GM21390 (cell line): ENCODE measurements at regions not wholly inside any gene's neighbourhood (a gene's known extent, or its start where the extent isn't known, plus 50 kb on each side); places are given as distances from the start of the nearest gene placed in this dataset.
"Not testable (repeated sequence)": the region's sequence is repeated elsewhere in the genome, so short reads cannot be mapped to it uniquely, and the experiment has no call there.

Experiments used
- ATAC-seq: cut with Tn5 transposase; IDR thresholded peaks from one replicate; pipeline ENCODE4 v1.9.1; 2021; ENCODE audit not compliant: unreplicated experiment

- no peak for ATAC-seq
These were observed 103.3 kb downstream of the TMEM144 start for GRCh38 chr4:158313566-158313965.

DNA sequence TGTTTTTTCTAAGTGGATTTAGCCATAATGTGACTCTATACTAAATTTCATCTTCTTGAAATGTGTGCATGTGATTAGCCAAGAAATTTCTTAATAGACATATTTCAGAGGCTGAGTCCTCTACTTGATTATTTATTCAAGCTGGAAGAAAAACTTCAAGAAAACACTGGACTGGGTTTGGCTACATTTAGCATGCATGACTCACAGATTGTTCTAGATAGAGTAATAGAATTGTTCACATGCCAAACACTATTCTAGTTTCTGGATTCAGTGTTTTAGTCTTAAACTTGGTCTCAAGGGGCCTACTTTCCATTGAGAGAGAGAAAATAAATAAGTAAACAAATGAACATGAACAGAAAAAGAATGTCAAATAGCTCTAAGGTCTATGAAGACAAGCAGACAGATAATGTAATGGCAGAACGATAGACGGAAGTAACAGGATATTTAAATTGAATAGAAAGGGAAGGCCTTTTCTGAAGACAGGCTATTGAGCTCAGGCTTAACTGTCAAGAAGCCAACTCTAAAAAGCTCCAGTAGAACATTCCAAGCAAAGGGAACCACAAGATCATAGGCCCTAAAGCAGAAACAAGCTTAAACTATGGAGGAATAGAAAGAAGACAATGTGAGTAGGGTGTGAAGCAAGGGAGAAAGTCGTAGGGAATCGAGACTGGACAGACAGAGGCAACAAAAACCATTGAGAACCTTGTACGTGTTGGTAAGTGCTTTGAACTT lies 104.6 kb downstream of the TMEM144 start:
- no peak for ATAC-seq

- ATAC-seq, result no peak
These were observed 105.4 kb downstream of the TMEM144 start for GRCh38 chr4:158315706-158316105.

DNA sequence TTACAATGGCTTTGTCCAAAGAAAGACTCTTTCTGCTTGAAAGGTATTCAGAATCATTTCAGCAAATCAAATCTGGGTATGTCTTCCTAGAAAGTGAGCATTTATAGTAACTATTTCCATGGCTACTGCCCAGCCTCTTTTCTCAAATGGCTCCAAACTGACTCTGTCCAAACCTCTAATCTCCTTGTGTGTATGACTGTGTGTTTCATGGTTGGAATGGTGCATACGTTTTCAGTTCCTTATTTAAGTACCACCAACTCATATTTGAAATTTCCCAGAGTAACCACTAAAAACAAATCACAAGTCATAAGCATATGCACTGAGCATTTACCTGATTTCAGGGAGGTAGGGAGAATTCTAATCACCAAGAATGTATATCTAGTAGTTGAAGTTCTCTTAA lies 106.0 kb downstream of the TMEM144 start:
- peak; percentile 64 for ATAC-seq

- no peak for ATAC-seq
These were observed 109.6 kb downstream of the TMEM144 start for GRCh38 chr4:158319880-158320279.

DNA sequence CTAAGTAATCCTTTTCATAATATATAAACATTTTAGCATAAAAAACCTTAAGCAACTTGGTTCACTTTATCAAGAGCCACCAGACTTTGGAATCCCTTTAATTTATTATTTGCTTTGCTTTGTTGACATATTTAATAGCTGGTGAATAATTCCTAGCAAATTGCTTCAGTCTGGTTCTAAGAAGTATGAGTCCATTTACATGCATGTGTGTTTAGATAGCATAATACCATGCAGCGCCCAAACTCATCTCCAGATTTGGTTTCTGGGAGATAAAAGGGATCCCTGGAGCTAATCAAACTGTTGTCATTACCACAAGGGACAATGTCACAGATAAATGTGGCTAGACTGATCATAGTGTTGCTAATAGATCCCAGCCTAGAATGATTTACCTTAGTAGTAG lies 111.8 kb downstream of the TMEM144 start:
- no peak for ATAC-seq

DNA sequence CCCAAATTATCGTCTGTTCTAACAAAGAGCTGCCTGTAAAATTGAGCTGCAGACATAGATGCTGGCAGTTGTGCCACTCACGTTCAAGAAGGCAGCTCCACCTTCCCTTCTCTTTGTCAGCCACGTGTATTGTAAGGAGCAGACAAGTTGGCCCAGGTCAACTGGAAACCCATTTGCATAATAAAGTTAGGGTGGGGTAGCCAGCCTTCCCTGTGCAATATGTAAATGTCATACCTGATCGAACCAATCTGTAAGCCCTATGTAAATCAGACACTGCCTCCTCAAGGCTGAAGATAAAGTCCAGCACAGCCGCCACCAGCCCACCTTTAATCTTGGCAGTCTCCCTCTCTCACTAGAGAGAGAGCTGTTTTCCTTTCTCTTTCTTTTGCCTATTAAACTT lies 117.2 kb downstream of the TMEM144 start:
- no peak for ATAC-seq

- no peak for ATAC-seq
These were observed 121.6 kb downstream of the TMEM144 start for GRCh38 chr4:158331863-158332262.

- ATAC-seq, result no peak
These were observed 123.5 kb downstream of the TMEM144 start for GRCh38 chr4:158333820-158334219.

DNA sequence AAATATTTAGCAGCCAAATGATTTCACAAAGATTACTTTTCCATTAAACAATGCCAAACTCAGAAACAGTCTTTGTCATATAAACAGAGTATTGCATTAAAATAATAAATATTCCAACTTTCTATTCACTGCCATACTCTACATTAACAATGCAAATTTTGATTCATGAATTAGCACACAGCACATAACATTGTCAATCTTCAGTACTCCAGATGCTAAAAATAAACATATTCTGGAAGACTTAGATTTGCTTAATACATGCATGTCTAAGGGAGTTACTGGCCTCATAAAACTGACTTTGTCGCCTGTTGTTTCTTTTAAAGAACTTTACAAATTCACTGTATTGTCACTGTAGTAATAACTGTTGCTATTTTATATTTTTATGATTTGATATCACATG lies 131.6 kb downstream of the TMEM144 start:
- ATAC-seq, result no peak

GRCh38 chr4:158346576-158346975 lies 136.3 kb downstream of the TMEM144 start:
- ATAC-seq, result no peak

DNA sequence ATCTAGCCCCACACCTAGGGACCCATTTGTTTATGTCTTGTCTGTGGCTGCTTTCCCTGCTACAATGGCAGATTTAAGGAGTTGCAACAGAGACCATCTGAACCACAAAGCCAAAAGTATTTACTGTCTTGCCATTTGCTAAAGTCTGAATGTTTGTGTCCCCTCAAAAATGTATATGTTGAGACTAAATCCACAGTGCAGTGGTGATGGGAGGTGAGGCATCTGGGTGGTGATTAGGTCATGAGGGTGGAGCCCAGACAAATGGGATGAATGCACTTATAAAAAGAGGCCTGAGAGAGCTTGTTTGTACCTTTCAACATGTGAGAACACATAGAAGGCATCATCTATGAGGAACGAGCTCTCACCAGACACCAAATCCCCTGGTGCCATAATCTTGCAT lies 137.3 kb downstream of the TMEM144 start:
- no peak for ATAC-seq

GRCh38 chr4:158350161-158350560 lies 139.9 kb downstream of the TMEM144 start:
- no peak for ATAC-seq

DNA sequence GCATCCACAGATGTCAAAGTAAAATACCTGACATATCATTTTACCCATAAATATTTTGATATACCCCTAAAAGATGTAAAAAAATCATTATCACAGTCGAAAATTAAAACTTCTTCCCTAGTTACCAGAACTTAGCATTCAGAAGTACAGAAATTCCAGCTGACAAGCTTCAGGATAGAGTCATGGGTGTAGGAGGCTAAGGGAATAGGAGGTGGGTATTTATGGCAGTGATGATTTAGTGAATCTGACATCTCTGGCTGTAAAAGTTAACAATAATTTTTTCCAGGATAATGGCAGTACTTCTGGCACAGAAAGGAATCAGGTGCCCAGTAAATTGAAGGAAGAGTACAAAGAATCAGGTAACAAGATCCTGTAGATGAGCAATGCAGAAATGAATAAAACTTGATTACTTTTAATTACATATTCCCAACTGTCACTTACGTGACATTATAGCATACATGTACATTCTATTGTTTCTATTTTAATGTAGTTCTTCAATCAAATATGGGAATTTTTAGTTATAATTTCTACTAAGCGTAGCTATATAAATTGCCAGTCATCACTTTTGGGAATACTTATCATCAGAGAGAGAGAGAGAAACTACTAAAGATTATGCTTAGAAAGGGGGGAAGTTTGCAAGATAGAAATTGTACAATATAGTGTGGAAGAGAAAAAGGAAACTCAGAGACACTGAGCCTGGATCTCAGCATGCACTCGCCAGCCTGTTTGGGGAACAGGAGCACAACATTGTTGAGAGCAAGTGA lies 143.4 kb downstream of the TMEM144 start:
- ATAC-seq, result no peak

GRCh38 chr4:158356301-158356700 lies 146.0 kb downstream of the TMEM144 start:
- no peak for ATAC-seq

DNA sequence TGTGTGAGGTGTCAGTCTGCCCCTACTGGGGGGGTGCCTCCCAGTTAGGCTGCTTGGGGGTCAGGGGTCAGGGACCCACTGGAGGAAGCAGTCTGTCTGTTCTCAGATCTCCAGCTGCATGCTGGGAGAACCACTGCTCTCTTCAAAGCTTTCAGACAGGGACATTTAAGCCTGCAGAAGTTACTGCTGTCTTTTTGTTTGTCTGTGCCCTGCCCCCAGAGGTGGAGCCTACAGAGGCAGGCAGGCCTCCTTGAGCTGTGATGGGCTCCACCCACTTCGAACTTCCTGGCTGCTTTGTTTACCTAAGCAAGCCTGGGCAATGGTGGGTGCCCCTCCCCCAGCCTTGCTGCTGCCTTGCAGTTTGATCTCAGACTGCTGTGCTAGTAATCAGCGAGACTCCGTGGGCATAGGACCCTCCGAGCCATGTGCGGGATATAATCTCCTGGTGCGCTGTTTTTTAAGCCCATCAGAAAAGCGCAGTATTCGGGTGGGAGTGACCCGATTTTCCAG lies 153.7 kb upstream of the RXFP1 start:
- not testable (repeated sequence) for ATAC-seq

- ATAC-seq, result no peak
These were observed 150.5 kb upstream of the RXFP1 start for GRCh38 chr4:158371158-158371557.

- no peak for ATAC-seq
These were observed 147.4 kb upstream of the RXFP1 start for GRCh38 chr4:158374318-158374717.

- no peak for ATAC-seq
These were observed 145.4 kb upstream of the RXFP1 start for GRCh38 chr4:158376106-158376840.

- ATAC-seq, result no peak
These were observed 137.3 kb upstream of the RXFP1 start for GRCh38 chr4:158384414-158384813.

GRCh38 chr4:158395343-158395742 lies 126.3 kb upstream of the RXFP1 start:
- no peak for ATAC-seq

DNA sequence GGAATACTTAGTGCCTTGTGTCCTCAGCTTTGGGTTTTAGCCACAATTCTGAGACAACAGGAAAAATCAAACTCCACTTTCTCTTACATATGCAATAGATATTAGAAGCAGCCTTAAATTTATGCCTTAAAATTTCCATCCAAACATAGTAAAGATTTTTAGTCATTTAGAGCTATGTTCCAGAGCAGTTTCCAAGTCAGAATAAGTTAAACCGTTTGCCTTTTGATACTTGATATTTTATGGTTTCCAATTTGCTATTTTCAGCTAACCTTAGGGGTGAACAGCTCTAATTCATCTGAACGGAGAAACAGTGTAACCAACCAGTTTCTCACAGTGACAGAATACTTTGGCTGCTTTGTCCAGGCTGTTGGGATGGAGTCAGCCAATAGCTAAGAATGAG lies 125.8 kb upstream of the RXFP1 start:
- no peak for ATAC-seq
